HEK293 (cell line): ENCODE measurements at regions not wholly inside any gene's neighbourhood (a gene's known extent, or its start where the extent isn't known, plus 50 kb on each side); places are given as distances from the start of the nearest gene placed in this dataset.

Source experiments
- CTCF ChIA-PET: fragments of 350-600 bp; formaldehyde crosslinking; extraction: SDS; loops from one replicate; lab custom pipeline; 2021; ENCODE audit warnings: antibody characterized with exemption; lab: Yijun Ruan, JAX
- POLR2A ChIA-PET: fragments of 300-600 bp; formaldehyde crosslinking; extraction: SDS; loops from one replicate; lab custom pipeline; 2020; ENCODE audit warnings: antibody characterized with exemption, inconsistent platforms; lab: Yijun Ruan, JAX
- H3K27ac ChIP-seq: fragments of 200-500 bp; sonication (Bioruptor generic); 2 replicates; pipeline ENCODE4 v1.5.1; 2014; ENCODE audit warnings: low read depth, low read length, control low read depth, inconsistent platforms; ENCODE audit errors: extremely low read depth
- H3K36me3 ChIP-seq, 2 experiments: fragments of 200-500 bp in 1 of 2; sonication (Bioruptor generic) in 1 of 2; 1 replicate in 1 of 2; 2 replicates in 1 of 2; pipeline ENCODE4 v1.5.1; 2014 to 2017; ENCODE audit warnings: inconsistent platforms in 2 of 2, low read length in 2 of 2; ENCODE audit not compliant: control insufficient read depth in 2 of 2, insufficient read depth in 1 of 2
- H3K4me1 ChIP-seq: fragments of 200-500 bp; sonication (Bioruptor generic); 2 replicates; pipeline ENCODE4 v1.5.1; 2014; ENCODE audit warnings: mild to moderate bottlenecking, low read length, inconsistent platforms; ENCODE audit not compliant: control insufficient read depth, insufficient read depth
- H3K4me3 ChIP-seq: 2 replicates; pipeline ENCODE4 v1.5.1; 2011; ENCODE audit warnings: low read depth, mild to moderate bottlenecking, control low read depth, low read length, moderate library complexity
- H3K9me3 ChIP-seq: fragments of 200-500 bp; sonication (Bioruptor generic); 2 replicates; pipeline ENCODE4 v1.5.1; 2014; ENCODE audit warnings: low read depth, low read length, inconsistent platforms; ENCODE audit not compliant: control insufficient read depth, insufficient read depth
- GFI1B ChIP-seq: fragments of 450-650 bp; formaldehyde crosslinking; IDR thresholded peaks from 2 replicates; pipeline ENCODE4 v1.5.1; 2016; ENCODE audit warnings: missing biosample characterization, missing genetic modification characterization
- HIC1 ChIP-seq: fragments of 450-650 bp; formaldehyde crosslinking; IDR thresholded peaks from 2 replicates; pipeline ENCODE4 v1.5.1; 2016; ENCODE audit warnings: missing biosample characterization, missing genetic modification characterization
- HOXA7 ChIP-seq: sonication (generic); formaldehyde crosslinking; IDR thresholded peaks from 2 replicates; pipeline ENCODE4 v1.8.1; 2022; ENCODE audit warnings: missing genetic modification reagents, borderline replicate concordance
- PATZ1 ChIP-seq: fragments of 450-650 bp; formaldehyde crosslinking; IDR thresholded peaks from 2 replicates; pipeline ENCODE4 v1.5.1; 2016; ENCODE audit warnings: missing biosample characterization, missing genetic modification characterization
- ZBTB1 ChIP-seq: fragments of 450-650 bp; formaldehyde crosslinking; IDR thresholded peaks from 2 replicates; pipeline ENCODE4 v1.5.1; 2016; ENCODE audit warnings: missing biosample characterization, missing genetic modification characterization
- ZNF155 ChIP-seq: fragments of 450-650 bp; formaldehyde crosslinking; IDR thresholded peaks from 2 replicates; pipeline ENCODE4 v1.5.1; 2016; ENCODE audit warnings: missing biosample characterization, missing genetic modification characterization
- ZNF248 ChIP-seq: fragments of 450-650 bp; formaldehyde crosslinking; IDR thresholded peaks from 2 replicates; pipeline ENCODE4 v1.5.1; 2017; ENCODE audit warnings: missing biosample characterization, missing genetic modification characterization
- ZNF529 ChIP-seq: fragments of 450-650 bp; formaldehyde crosslinking; IDR thresholded peaks from 2 replicates; pipeline ENCODE4 v1.5.1; 2017; ENCODE audit warnings: missing genetic modification characterization, missing biosample characterization; ENCODE audit not compliant: insufficient replicate concordance
- ZNF571 ChIP-seq: fragments of 450-650 bp; formaldehyde crosslinking; IDR thresholded peaks from 2 replicates; pipeline ENCODE4 v1.5.0; 2017; ENCODE audit warnings: missing biosample characterization, missing genetic modification characterization
- ZNF701 ChIP-seq: fragments of 450-650 bp; formaldehyde crosslinking; IDR thresholded peaks from 2 replicates; pipeline ENCODE4 v1.5.1; 2016; ENCODE audit warnings: missing biosample characterization, missing genetic modification characterization
- ZSCAN23 ChIP-seq: fragments of 450-650 bp; formaldehyde crosslinking; IDR thresholded peaks from 2 replicates; pipeline ENCODE4 v1.5.1; 2016; ENCODE audit warnings: missing biosample characterization, missing genetic modification characterization
- ZSCAN5A ChIP-seq: fragments of 450-650 bp; formaldehyde crosslinking; IDR thresholded peaks from 2 replicates; pipeline ENCODE4 v1.5.1; 2016; ENCODE audit warnings: missing biosample characterization, missing genetic modification characterization
- TF ChIP-seq, protein P1 (sequence below): fragments of 450-650 bp; formaldehyde crosslinking; IDR thresholded peaks from 2 replicates; pipeline ENCODE4 v1.5.1; 2017; ENCODE audit warnings: missing biosample characterization, missing genetic modification characterization
- TF ChIP-seq, protein P2 (sequence below): fragments of 450-650 bp; formaldehyde crosslinking; IDR thresholded peaks from 2 replicates; pipeline ENCODE4 v1.5.1; 2017; ENCODE audit warnings: missing biosample characterization, missing genetic modification characterization
- TF ChIP-seq, protein P3 (sequence below): fragments of 450-650 bp; formaldehyde crosslinking; IDR thresholded peaks from 2 replicates; pipeline ENCODE4 v1.5.1; 2017; ENCODE audit warnings: missing biosample characterization, missing genetic modification characterization
- TF ChIP-seq, protein P4 (sequence below): fragments of 450-650 bp; formaldehyde crosslinking; IDR thresholded peaks from 2 replicates; pipeline ENCODE4 v1.5.1; 2016; ENCODE audit warnings: missing biosample characterization, missing genetic modification characterization

GRCh38 chr5:164876793-164877192, 1371.4 kb downstream of the MAT2B start:
- no peak for TF ChIP-seq ZNF529 (tag by site-specific recombination)
- no peak for TF ChIP-seq ZNF248 (tag by site-specific recombination)
- no peak for TF ChIP-seq PATZ1 (tag by site-specific recombination)
- no peak for TF ChIP-seq HOXA7 (CRISPR knock-in tag)
- TF ChIP-seq ZBTB1 (tag by site-specific recombination) = no peak
- TF ChIP-seq GFI1B (tag by site-specific recombination) = no peak
- TF ChIP-seq, protein P1, sequence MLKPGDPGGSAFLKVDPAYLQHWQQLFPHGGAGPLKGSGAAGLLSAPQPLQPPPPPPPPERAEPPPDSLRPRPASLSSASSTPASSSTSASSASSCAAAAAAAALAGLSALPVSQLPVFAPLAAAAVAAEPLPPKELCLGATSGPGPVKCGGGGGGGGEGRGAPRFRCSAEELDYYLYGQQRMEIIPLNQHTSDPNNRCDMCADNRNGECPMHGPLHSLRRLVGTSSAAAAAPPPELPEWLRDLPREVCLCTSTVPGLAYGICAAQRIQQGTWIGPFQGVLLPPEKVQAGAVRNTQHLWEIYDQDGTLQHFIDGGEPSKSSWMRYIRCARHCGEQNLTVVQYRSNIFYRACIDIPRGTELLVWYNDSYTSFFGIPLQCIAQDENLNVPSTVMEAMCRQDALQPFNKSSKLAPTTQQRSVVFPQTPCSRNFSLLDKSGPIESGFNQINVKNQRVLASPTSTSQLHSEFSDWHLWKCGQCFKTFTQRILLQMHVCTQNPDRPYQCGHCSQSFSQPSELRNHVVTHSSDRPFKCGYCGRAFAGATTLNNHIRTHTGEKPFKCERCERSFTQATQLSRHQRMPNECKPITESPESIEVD (tag by site-specific recombination) = no peak
- TF ChIP-seq, protein P2, sequence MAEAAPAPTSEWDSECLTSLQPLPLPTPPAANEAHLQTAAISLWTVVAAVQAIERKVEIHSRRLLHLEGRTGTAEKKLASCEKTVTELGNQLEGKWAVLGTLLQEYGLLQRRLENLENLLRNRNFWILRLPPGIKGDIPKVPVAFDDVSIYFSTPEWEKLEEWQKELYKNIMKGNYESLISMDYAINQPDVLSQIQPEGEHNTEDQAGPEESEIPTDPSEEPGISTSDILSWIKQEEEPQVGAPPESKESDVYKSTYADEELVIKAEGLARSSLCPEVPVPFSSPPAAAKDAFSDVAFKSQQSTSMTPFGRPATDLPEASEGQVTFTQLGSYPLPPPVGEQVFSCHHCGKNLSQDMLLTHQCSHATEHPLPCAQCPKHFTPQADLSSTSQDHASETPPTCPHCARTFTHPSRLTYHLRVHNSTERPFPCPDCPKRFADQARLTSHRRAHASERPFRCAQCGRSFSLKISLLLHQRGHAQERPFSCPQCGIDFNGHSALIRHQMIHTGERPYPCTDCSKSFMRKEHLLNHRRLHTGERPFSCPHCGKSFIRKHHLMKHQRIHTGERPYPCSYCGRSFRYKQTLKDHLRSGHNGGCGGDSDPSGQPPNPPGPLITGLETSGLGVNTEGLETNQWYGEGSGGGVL = no peak
- TF ChIP-seq HIC1 (tag by site-specific recombination) = no peak
- TF ChIP-seq, protein P3, sequence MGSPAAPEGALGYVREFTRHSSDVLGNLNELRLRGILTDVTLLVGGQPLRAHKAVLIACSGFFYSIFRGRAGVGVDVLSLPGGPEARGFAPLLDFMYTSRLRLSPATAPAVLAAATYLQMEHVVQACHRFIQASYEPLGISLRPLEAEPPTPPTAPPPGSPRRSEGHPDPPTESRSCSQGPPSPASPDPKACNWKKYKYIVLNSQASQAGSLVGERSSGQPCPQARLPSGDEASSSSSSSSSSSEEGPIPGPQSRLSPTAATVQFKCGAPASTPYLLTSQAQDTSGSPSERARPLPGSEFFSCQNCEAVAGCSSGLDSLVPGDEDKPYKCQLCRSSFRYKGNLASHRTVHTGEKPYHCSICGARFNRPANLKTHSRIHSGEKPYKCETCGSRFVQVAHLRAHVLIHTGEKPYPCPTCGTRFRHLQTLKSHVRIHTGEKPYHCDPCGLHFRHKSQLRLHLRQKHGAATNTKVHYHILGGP (tag by site-specific recombination) = no peak
- TF ChIP-seq ZNF701 (tag by site-specific recombination) = no peak
- TF ChIP-seq, protein P4, sequence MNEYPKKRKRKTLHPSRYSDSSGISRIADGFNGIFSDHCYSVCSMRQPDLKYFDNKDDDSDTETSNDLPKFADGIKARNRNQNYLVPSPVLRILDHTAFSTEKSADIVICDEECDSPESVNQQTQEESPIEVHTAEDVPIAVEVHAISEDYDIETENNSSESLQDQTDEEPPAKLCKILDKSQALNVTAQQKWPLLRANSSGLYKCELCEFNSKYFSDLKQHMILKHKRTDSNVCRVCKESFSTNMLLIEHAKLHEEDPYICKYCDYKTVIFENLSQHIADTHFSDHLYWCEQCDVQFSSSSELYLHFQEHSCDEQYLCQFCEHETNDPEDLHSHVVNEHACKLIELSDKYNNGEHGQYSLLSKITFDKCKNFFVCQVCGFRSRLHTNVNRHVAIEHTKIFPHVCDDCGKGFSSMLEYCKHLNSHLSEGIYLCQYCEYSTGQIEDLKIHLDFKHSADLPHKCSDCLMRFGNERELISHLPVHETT (tag by site-specific recombination) = no peak
- TF ChIP-seq ZNF571 = no peak
- TF ChIP-seq ZSCAN23 (tag by site-specific recombination) = no peak
- TF ChIP-seq ZSCAN5A (tag by site-specific recombination) = no peak
- no peak for TF ChIP-seq ZNF155 (tag by site-specific recombination)
- TF ChIP-seq, all 188 proteins: peak for 0
- ChIA-PET POLR2A (no interaction called here), CTCF (no interaction called here)
- no peak overlapping the region for H3K27ac ChIP-seq
- no peak overlapping the region for H3K4me3 ChIP-seq
- H3K4me1 ChIP-seq = no peaks in the 10 kb centered on the region
- H3K9me3 ChIP-seq = no peaks in the 10 kb centered on the region
- H3K36me3 ChIP-seq = no peaks in the 10 kb centered on the region
